VCaP (cell line): ENCODE measurements at regions not wholly inside any gene's neighbourhood (a gene's known extent, or its start where the extent isn't known, plus 50 kb on each side); places are given as distances from the start of the nearest gene placed in this dataset.

Experiments used
- H3K27ac ChIP-seq: fragments of 450-650 bp; 2 replicates; pipeline ENCODE4 v1.5.1; 2017
- TF ChIP-seq, protein P1 (sequence below): fragments of 450-650 bp; conservative IDR thresholded peaks from 2 replicates; pipeline ENCODE4 v1.5.1; 2017; ENCODE audit warnings: mild to moderate bottlenecking, moderate library complexity

DNA sequence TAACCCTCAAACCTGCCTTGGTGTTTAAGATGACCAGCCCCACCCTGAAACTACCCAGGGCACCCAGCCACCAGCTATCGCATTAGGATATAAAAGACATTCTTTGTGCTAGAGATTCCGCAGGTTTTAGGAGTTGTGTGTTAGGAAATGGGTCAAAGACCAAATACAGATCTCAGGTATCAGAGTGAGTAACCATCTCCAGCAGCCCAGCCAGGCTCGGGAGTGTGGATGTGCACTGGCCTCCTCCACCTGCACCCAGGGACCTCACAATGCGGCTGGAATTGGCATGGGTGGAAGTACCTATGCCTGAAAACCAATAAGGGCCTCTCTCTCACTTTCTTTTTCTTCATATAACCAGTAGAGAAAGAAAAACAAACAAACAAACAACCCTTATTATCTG is 51.1 kb upstream of the CST7 start:
- H3K27ac ChIP-seq = no peak overlapping the region
- TF ChIP-seq, protein P1, sequence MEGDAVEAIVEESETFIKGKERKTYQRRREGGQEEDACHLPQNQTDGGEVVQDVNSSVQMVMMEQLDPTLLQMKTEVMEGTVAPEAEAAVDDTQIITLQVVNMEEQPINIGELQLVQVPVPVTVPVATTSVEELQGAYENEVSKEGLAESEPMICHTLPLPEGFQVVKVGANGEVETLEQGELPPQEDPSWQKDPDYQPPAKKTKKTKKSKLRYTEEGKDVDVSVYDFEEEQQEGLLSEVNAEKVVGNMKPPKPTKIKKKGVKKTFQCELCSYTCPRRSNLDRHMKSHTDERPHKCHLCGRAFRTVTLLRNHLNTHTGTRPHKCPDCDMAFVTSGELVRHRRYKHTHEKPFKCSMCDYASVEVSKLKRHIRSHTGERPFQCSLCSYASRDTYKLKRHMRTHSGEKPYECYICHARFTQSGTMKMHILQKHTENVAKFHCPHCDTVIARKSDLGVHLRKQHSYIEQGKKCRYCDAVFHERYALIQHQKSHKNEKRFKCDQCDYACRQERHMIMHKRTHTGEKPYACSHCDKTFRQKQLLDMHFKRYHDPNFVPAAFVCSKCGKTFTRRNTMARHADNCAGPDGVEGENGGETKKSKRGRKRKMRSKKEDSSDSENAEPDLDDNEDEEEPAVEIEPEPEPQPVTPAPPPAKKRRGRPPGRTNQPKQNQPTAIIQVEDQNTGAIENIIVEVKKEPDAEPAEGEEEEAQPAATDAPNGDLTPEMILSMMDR = no peak

DNA sequence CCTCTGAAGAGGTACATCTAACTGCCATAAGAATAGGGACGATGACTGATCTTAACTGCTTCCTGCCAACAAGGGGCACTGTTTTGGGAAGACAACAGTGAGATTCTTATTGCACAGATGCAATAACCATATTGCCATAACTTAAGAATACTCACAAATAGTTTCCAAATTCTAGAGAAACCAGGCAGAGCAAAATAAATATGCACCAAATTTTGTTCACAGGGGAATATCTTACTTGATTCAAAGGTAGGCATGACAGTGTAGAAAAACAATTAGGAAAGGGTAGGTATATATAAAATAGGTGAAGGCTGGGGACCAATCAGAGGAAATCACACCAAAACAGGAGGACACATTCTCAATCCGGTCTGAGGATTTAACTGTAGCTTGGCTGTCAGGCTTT is 49.9 kb upstream of the CST7 start:
- TF ChIP-seq, protein P1 = no peak
- H3K27ac ChIP-seq = no peak overlapping the region
